HepG2 (cell line): ENCODE measurements at regions not wholly inside any gene's neighbourhood (a gene's known extent, or its start where the extent isn't known, plus 50 kb on each side); places are given as distances from the start of the nearest gene placed in this dataset.

Experiments used
- ATAC-seq: fragments of 200-7000 bp; cut with Tn5 transposase; 3 replicates; pipeline ENCODE4 v1.9.1; 2020; ENCODE audit warnings: mild to moderate bottlenecking, moderate library complexity
- BruUV-seq: library from RNA; stranded (reverse); fragments of 400-500 nt; replicated peaks from 2 replicates; lab custom pipeline; 2021; lab: Mats Ljungman, UMichigan
- CTCF ChIA-PET: fragments of 300-600 bp; formaldehyde crosslinking; extraction: SDS; loops from one replicate; lab custom pipeline; 2021; ENCODE audit warnings: low total read pairs, inconsistent platforms, low intra/inter-chr PET ratio; lab: Yijun Ruan, JAX
- POLR2A ChIA-PET: fragments of 350-600 bp; sonication (Branson Sonifier 250); formaldehyde crosslinking; loops from one replicate; lab custom pipeline; 2020; ENCODE audit warnings: antibody characterized with exemption, inconsistent platforms; lab: Yijun Ruan, JAX
- DNase-seq: peaks from one replicate; pipeline ENCODE4 v3.0.0-alpha.2; 2015; ENCODE audit warnings: low spot score
- FAIRE-seq: peaks from 3 replicates; lab custom pipeline; 2011; peaks lifted over from hg19 to GRCh38; lab: Jason Lieb, UNC
- H2AFZ ChIP-seq: one replicate; pipeline ENCODE4 v1.6.1; 2011; ENCODE audit warnings: low read length, inconsistent platforms
- H3K27ac ChIP-seq: fragments of 300-600 bp; 3 replicates; pipeline ENCODE4 v1.8.0; 2011; ENCODE audit warnings: mixed run types, mild to moderate bottlenecking, mixed read lengths, low read length, inconsistent platforms; ENCODE audit not compliant: insufficient read depth; ENCODE audit errors: extremely low read length
- H3K27me3 ChIP-seq, 2 experiments: fragments of 200-600 bp in 1 of 2; 2 replicates in 1 of 2; 3 replicates in 1 of 2; pipeline versions ENCODE4 v1.6.0 to v1.8.0; 2011; ENCODE audit warnings: low read length in 2 of 2, mild to moderate bottlenecking in 2 of 2, moderate library complexity in 2 of 2, inconsistent platforms in 1 of 2; ENCODE audit not compliant: insufficient read depth in 2 of 2, control insufficient read depth in 1 of 2
- H3K36me3 ChIP-seq, 2 experiments: fragments of 200-600 bp in 1 of 2; replicated peaks in 1 of 2; 2 replicates in 1 of 2; 3 replicates in 1 of 2; pipeline versions ENCODE4 v1.5.1 to v1.8.0; 2011; ENCODE audit warnings: low read length in 2 of 2, inconsistent platforms in 1 of 2; ENCODE audit not compliant: insufficient read depth in 2 of 2, control insufficient read depth in 1 of 2
- H3K4me1 ChIP-seq: 2 replicates; pipeline ENCODE4 v1.5.1; 2012; ENCODE audit warnings: low read length, inconsistent platforms; ENCODE audit not compliant: insufficient read depth
- H3K4me2 ChIP-seq: 2 replicates; pipeline ENCODE4 v1.6.0; 2011; ENCODE audit warnings: low read depth, low read length, inconsistent platforms
- H3K4me3 ChIP-seq, 3 experiments: fragments of 200-600 bp in 1 of 3; sonication (generic), shearing (Covaris generic) in 1 of 3; replicated peaks in 1 of 3; 2 replicates each; pipeline ENCODE4 v1.5.1; 2011 to 2016; ENCODE audit warnings: low read length in 3 of 3, inconsistent platforms in 2 of 3, low read depth in 2 of 3, mild to moderate bottlenecking in 2 of 3, control low read depth in 1 of 3, mixed read lengths in 1 of 3; ENCODE audit not compliant: insufficient read depth in 1 of 3
- H3K79me2 ChIP-seq: one replicate; pipeline ENCODE4 v1.6.1; 2011; ENCODE audit warnings: low read length, inconsistent platforms; ENCODE audit not compliant: insufficient read depth
- H3K9ac ChIP-seq: 2 replicates; pipeline ENCODE4 v1.6.0; 2011; ENCODE audit warnings: mild to moderate bottlenecking, low read depth, low read length, inconsistent platforms; ENCODE audit not compliant: insufficient read depth
- H3K9me3 ChIP-seq: 2 replicates; pipeline ENCODE4 v1.5.1; 2012; ENCODE audit warnings: mild to moderate bottlenecking, low read length
- H4K20me1 ChIP-seq: 2 replicates; pipeline ENCODE4 v1.6.0; 2011; ENCODE audit warnings: inconsistent platforms, mild to moderate bottlenecking, low read length, moderate library complexity; ENCODE audit not compliant: insufficient read depth
- ARNT ChIP-seq: fragments of 450-650 bp; IDR thresholded peaks from 2 replicates; pipeline ENCODE4 v1.6.1; 2017
- CSRNP2 ChIP-seq: sonication (generic); formaldehyde crosslinking; conservative IDR thresholded peaks from 2 replicates; pipeline ENCODE4 v1.8.0; 2022; ENCODE audit warnings: low read depth, missing genetic modification reagents
- GPN1 ChIP-seq: sonication (generic); formaldehyde crosslinking; IDR thresholded peaks from 2 replicates; pipeline ENCODE4 v1.5.1; 2020; ENCODE audit warnings: missing genetic modification reagents, borderline replicate concordance
- HIC2 ChIP-seq: sonication (generic); formaldehyde crosslinking; IDR thresholded peaks from 2 replicates; pipeline ENCODE4 v1.9.0; 2022; ENCODE audit warnings: low read depth, missing genetic modification reagents
- HOXA5 ChIP-seq: sonication (generic); formaldehyde crosslinking; IDR thresholded peaks from 2 replicates; pipeline ENCODE4 v1.4.0; 2020; ENCODE audit warnings: missing genetic modification reagents
- HOXD1 ChIP-seq: sonication (generic); formaldehyde crosslinking; IDR thresholded peaks from 2 replicates; pipeline ENCODE4 v1.5.0; 2020; ENCODE audit warnings: missing genetic modification reagents
- KLF15 ChIP-seq: sonication (generic); formaldehyde crosslinking; IDR thresholded peaks from 2 replicates; pipeline ENCODE4 v1.8.1; 2023; ENCODE audit warnings: borderline replicate concordance, mild to moderate bottlenecking, inconsistent platforms, missing genetic modification reagents, mixed read lengths
- MIXL1 ChIP-seq: IDR thresholded peaks from 2 replicates; pipeline ENCODE4 v1.6.1; 2016
- SIN3A ChIP-seq: IDR thresholded peaks from 2 replicates; pipeline ENCODE4 v1.6.1; 2011; ENCODE audit warnings: low read depth, mild to moderate bottlenecking, control low read depth, low read length, borderline replicate concordance
- ZBTB33 ChIP-seq: sonication (generic); formaldehyde crosslinking; IDR thresholded peaks from 2 replicates; pipeline ENCODE4 v1.4.0; 2020; ENCODE audit warnings: missing genetic modification reagents
- ZNF10 ChIP-seq: sonication (generic); formaldehyde crosslinking; IDR thresholded peaks from 2 replicates; pipeline ENCODE4 v1.4.0; 2020; ENCODE audit warnings: mild to moderate bottlenecking, low read depth, missing genetic modification reagents, borderline replicate concordance
- ZNF615 ChIP-seq: sonication (generic); formaldehyde crosslinking; IDR thresholded peaks from 2 replicates; pipeline ENCODE4 v1.5.0; 2020; ENCODE audit warnings: mild to moderate bottlenecking, missing genetic modification reagents, borderline replicate concordance
- ZNF766 ChIP-seq: sonication (generic); formaldehyde crosslinking; IDR thresholded peaks from 2 replicates; pipeline ENCODE4 v1.5.0; 2020; ENCODE audit warnings: missing genetic modification reagents, borderline replicate concordance
- ZNF781 ChIP-seq: sonication (generic); formaldehyde crosslinking; IDR thresholded peaks from 2 replicates; pipeline ENCODE4 v1.5.1; 2020; ENCODE audit warnings: borderline replicate concordance, mild to moderate bottlenecking, missing genetic modification reagents; ENCODE audit errors: not compliant biosample characterization
- ZSCAN22 ChIP-seq: sonication (generic); formaldehyde crosslinking; IDR thresholded peaks from 2 replicates; pipeline ENCODE4 v1.4.0; 2020; ENCODE audit warnings: mild to moderate bottlenecking, missing genetic modification reagents
- WGBS: methylation state at CpG from one replicate; pipeline ENCODE4 v1.1.6; 2017; ENCODE audit warnings: low lambda C conversion rate; 5-methylcytosine and 5-hydroxymethylcytosine counted together
- in situ Hi-C: cut with HindIII; loops from 2 replicates; pipeline ENCODE4 v1.10.0; 2017; ENCODE audit warnings: low pct_unique_long_range_greater_than_20kb; ENCODE audit not compliant: extremely low pct_ligation_motif_present
- intact Hi-C: fragments of 100-400 bp; cut with micrococcal nuclease; formaldehyde crosslinking; loops from one replicate; pipeline ENCODE4 v1.10.0; 2022; ENCODE audit not compliant: unreplicated experiment

- TF ChIP-seq SIN3A (no peak), HOXD1 (no peak), ZNF781 (CRISPR knock-in tag) (no peak)
These were observed 289.2 kb upstream of the FOXF1 start (continued) for GRCh38 chr16:86221085-86221484.

GRCh38 chr16:86222547-86222946, 287.8 kb upstream of the FOXF1 start:
- Histone ChIP-seq H3K27me3 (peaks cover 6 to 63% of the 10 kb centered on the region in 2 experiments; a peak in 3 of 5 replicates), H2AFZ (no peak overlapping the region), H3K4me3 (no peak overlapping the region), H3K79me2 (no peaks in the 10 kb centered on the region), H3K9me3 (no peaks in the 10 kb centered on the region), H3K9ac (no peak overlapping the region), H4K20me1 (no peaks in the 10 kb centered on the region), H3K4me1 (no peaks in the 10 kb centered on the region), H3K4me2 (no peak overlapping the region), H3K27ac (no peak overlapping the region), H3K36me3 (no peaks in the 10 kb centered on the region)
- DNase-seq (no peak), ATAC-seq (no peak), FAIRE-seq (no peak)
- intact Hi-C loops (no loop called here), in situ Hi-C loops (no loop called here)
- POLR2A ChIA-PET = no interaction called here
- CTCF ChIA-PET = no interaction called here
- WGBS = 41% methylated on average over 13 of the region's 13 CpGs
- BruUV-seq = no TSS peak
- TF ChIP-seq ZNF615 (CRISPR knock-in tag) (no peak), KLF15 (CRISPR knock-in tag) (no peak), HIC2 (CRISPR knock-in tag) (no peak), HOXA5 (CRISPR knock-in tag) (no peak), MIXL1 (no peak), GPN1 (CRISPR knock-in tag) (no peak), ZSCAN22 (CRISPR knock-in tag) (no peak), CSRNP2 (no peak), ZBTB33 (CRISPR knock-in tag) (no peak), ZNF10 (CRISPR knock-in tag) (no peak), ZNF766 (CRISPR knock-in tag) (no peak), ARNT (no peak)
